Transverse colon (tissue), 4 donors: ENCODE measurements at regions not wholly inside any gene's neighbourhood (a gene's known extent, or its start where the extent isn't known, plus 50 kb on each side); places are given as distances from the start of the nearest gene placed in this dataset.

Source experiments
- DNase-seq: peaks from one replicate; pipeline ENCODE4 v3.0.0-alpha.2; 2019
- H3K27ac ChIP-seq, 4 donors: fragments of 200-600 bp; sonication (generic); 2 replicates each; pipeline ENCODE4 v1.5.1; 2016 to 2018; ENCODE audit warnings: inconsistent platforms in 4 of 4
- H3K27me3 ChIP-seq: fragments of 200-600 bp; sonication (generic); 2 replicates; pipeline ENCODE4 v1.5.1; 2017; ENCODE audit warnings: inconsistent platforms
- H3K36me3 ChIP-seq, 4 donors: fragments of 200-600 bp; sonication (generic); 2 replicates each; pipeline ENCODE4 v1.5.1; 2017 to 2019; ENCODE audit warnings: inconsistent platforms in 4 of 4
- H3K4me1 ChIP-seq, 4 donors: fragments of 200-600 bp; sonication (generic); 2 replicates each; pipeline ENCODE4 v1.5.1; 2017 to 2020; ENCODE audit warnings: inconsistent platforms in 4 of 4
- H3K4me3 ChIP-seq, 4 donors: fragments of 200-600 bp; sonication (generic); 1 replicate in 1 of 4; 2 replicates in 3 of 4; pipeline versions ENCODE4 v1.5.1 to v1.6.1; 2017 to 2019; ENCODE audit warnings: inconsistent platforms in 4 of 4
- H3K9me3 ChIP-seq, 2 donors: fragments of 200-600 bp; sonication (generic); 2 replicates each; pipeline ENCODE4 v1.5.1; 2017 to 2019; ENCODE audit warnings: inconsistent platforms in 2 of 2
- CTCF ChIP-seq, 5 experiments: fragments of 200-600 bp in 3 of 5; fragments of 450-650 bp in 2 of 5; sonication (generic) in 3 of 5; IDR thresholded peaks; 1 replicate in 2 of 5; 2 replicates in 3 of 5; pipeline ENCODE4 v1.5.1; 2016 to 2017; ENCODE audit warnings: antibody characterized with exemption in 5 of 5, inconsistent platforms in 3 of 5, mild to moderate bottlenecking in 2 of 5, moderate library complexity in 1 of 5
- EP300 ChIP-seq: sonication (generic); formaldehyde crosslinking; IDR thresholded peaks from one replicate; pipeline ENCODE4 v1.6.1; 2017; ENCODE audit warnings: antibody characterized with exemption, low read depth
- POLR2A ChIP-seq: fragments of 450-650 bp; IDR thresholded peaks from one replicate; pipeline ENCODE4 v1.6.1; 2016; ENCODE audit warnings: antibody characterized with exemption, mild to moderate bottlenecking, moderate library complexity
- POLR2AphosphoS5 ChIP-seq, 3 donors: sonication (generic); formaldehyde crosslinking; IDR thresholded peaks; one replicate each; pipeline ENCODE4 v1.6.1; 2016; ENCODE audit warnings: antibody characterized with exemption in 3 of 3
- WGBS, 2 donors: methylation state at CpG; one replicate each; pipeline ENCODE4 v1.1.5; 2018; ENCODE audit warnings: low coverage in 1 of 2; 5-methylcytosine and 5-hydroxymethylcytosine counted together
- in situ Hi-C, 4 donors: fragments of 200-750 bp; cut with MboI; loops; one replicate each; pipeline versions ENCODE4 v1.15.0 to v1.15.1; 2017; ENCODE audit warnings: low sequenced_read_pairs in 3 of 4, low pct_ligation_motif_present in 1 of 4, low pct_unique_long_range_greater_than_20kb in 1 of 4
- intact Hi-C: fragments of 100-400 bp; cut with DNase I; formaldehyde crosslinking; loops from one replicate; pipeline ENCODE4 v1.15.1; 2023; ENCODE audit warnings: low total_unique reads

GRCh38 chr3:31455524-31455923 lies 77.2 kb upstream of the STT3B start:
- no peak for DNase-seq
- in situ Hi-C loops = loop anchor here in 1 of 4 donors (10.0 kb wide), 1 partner anchor 241 kb away; no protein-coding TSS in a partner anchor
- WGBS, 2 donors = 57 to 77% methylated on average over 2 to 5 of the region's 5 CpGs

GRCh38 chr3:31456373-31456772 lies 76.4 kb upstream of the STT3B start:
- DNase-seq = no peak
- TF ChIP-seq CTCF (IDR thresholded peaks at IDR 0.05) (no peak), POLR2AphosphoS5 (IDR thresholded peaks at IDR 0.05) (no peak), EP300 (no peak), POLR2A (no peak)
- no peak overlapping the region for H3K4me3 ChIP-seq
- no peaks in the 10 kb centered on the region for H3K36me3 ChIP-seq
- H3K9me3 ChIP-seq = no peaks in the 10 kb centered on the region
- H3K27ac ChIP-seq = no peak overlapping the region
- WGBS, 2 donors = 65 to 83% methylated on average over 3 of the region's 3 CpGs
- H3K4me1 ChIP-seq = peaks cover 0 to 4% (median 2%) of the 10 kb centered on the region in 4 donors
- intact Hi-C loops = no loop called here
- no peaks in the 10 kb centered on the region for H3K27me3 ChIP-seq
- in situ Hi-C loops = loop anchor here in 1 of 4 donors (10.0 kb wide), 1 partner anchor 242 kb away; no protein-coding TSS in a partner anchor

More at GRCh38 chr3:31455524-31455923, 77.2 kb upstream of the STT3B start:
- intact Hi-C loops = no loop called here
- Histone ChIP-seq H3K4me1 (peaks cover 0 to 4% (median 2%) of the 10 kb centered on the region in 4 donors), H3K27me3 (no peaks in the 10 kb centered on the region), H3K4me3 (no peak overlapping the region), H3K36me3 (no peaks in the 10 kb centered on the region), H3K9me3 (no peaks in the 10 kb centered on the region), H3K27ac (no peak overlapping the region)
- no peak for TF ChIP-seq POLR2A
- TF ChIP-seq CTCF (IDR thresholded peaks at IDR 0.05) = no peak
- TF ChIP-seq EP300 = no peak
- TF ChIP-seq POLR2AphosphoS5 (IDR thresholded peaks at IDR 0.05) = no peak

GRCh38 chr3:31461426-31461825 lies 71.3 kb upstream of the STT3B start:
- no peak for DNase-seq
- 95 to 96% methylated on average over 2 of the region's 2 CpGs for WGBS, 2 donors
- TF ChIP-seq POLR2AphosphoS5 (IDR thresholded peaks at IDR 0.05) (no peak), POLR2A (no peak), CTCF (IDR thresholded peaks at IDR 0.05) (no peak), EP300 (no peak)
- Histone ChIP-seq H3K27me3 (no peaks in the 10 kb centered on the region), H3K4me1 (peaks cover 0 to 16% (median 13%) of the 10 kb centered on the region in 4 donors), H3K9me3 (no peaks in the 10 kb centered on the region), H3K36me3 (no peaks in the 10 kb centered on the region), H3K27ac (peak overlapping the region in 2 of 4 donors; percentile 48 to 63), H3K4me3 (no peak overlapping the region)
- in situ Hi-C loops = no loop called here
- intact Hi-C loops = no loop called here

GRCh38 chr3:31462050-31462569 lies 70.6 kb upstream of the STT3B start:
- no peaks in the 10 kb centered on the region for H3K36me3 ChIP-seq
- H3K4me3 ChIP-seq = no peak overlapping the region
- intact Hi-C loops = no loop called here
- TF ChIP-seq CTCF (IDR thresholded peaks at IDR 0.05) = peak; percentile 16 to 49 (median 25)
- no peak for TF ChIP-seq EP300
- H3K27ac ChIP-seq = peak overlapping the region; percentile 32 to 63 (median 55)
- H3K9me3 ChIP-seq = no peaks in the 10 kb centered on the region
- peaks cover 0 to 16% (median 13%) of the 10 kb centered on the region in 4 donors for H3K4me1 ChIP-seq
- in situ Hi-C loops = no loop called here
- WGBS, 2 donors = 26 to 47% methylated on average over 3 to 4 of the region's 4 CpGs
- H3K27me3 ChIP-seq = no peaks in the 10 kb centered on the region
- DNase-seq = peak; percentile 34
